GM21786 (cell line): ENCODE measurements at regions not wholly inside any gene's neighbourhood (a gene's known extent, or its start where the extent isn't known, plus 50 kb on each side); places are given as distances from the start of the nearest gene placed in this dataset.
"Not testable (repeated sequence)": the region's sequence is repeated elsewhere in the genome, so short reads cannot be mapped to it uniquely, and the experiment has no call there.

Experiments used
- ATAC-seq: cut with Tn5 transposase; IDR thresholded peaks from one replicate; pipeline ENCODE4 v1.9.1; 2021; ENCODE audit not compliant: unreplicated experiment

DNA sequence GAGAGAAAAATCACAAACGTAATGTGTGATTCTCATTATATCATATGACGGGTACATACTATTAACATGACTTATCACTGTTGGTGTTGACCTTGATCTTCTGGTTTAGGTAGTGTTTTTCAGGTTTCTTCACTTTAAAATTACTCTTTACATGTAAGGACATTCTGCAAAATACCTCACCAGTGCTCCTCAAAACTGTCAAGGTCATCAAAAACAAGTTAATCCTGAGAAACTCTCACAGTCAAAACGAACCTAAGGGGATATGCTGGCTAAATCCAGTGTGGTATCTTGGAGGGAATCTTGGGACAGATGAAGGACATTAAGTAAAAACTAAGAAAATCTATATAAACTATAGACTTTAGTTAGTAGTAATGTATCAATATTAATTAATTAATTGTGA is 499.8 kb downstream of the IRS1 start:
- ATAC-seq, result no peak

- no peak for ATAC-seq
Measured at GRCh38 chr2:226295681-226296080, 503.9 kb downstream of the IRS1 start.

GRCh38 chr2:226295123-226295522 is 504.5 kb downstream of the IRS1 start:
- ATAC-seq, result no peak

DNA sequence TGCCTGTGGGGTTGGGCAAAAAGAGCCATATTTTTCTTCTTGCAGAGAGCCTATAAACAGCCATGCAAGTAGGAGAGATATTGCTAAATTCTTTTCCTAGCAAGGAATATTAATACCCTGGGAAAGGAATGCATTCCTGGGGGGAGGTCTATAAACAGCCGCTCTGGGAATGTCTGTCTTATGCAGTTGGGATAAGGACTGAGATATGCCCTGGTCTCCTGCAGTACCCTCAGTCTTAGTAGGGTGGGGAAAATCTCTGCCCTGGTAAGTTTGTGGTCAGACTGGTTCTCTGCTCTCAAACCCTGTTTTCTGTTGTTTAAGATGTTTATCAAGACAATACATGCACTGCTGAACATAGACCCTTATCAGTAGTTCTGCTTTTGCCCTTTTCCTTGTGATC is 508.3 kb downstream of the IRS1 start:
- ATAC-seq, result not testable (repeated sequence)

- ATAC-seq, result no peak
Measured at GRCh38 chr2:226286916-226287315, 512.7 kb downstream of the IRS1 start.

- no peak for ATAC-seq
Measured at GRCh38 chr2:226283796-226284195, 515.8 kb downstream of the IRS1 start.

DNA sequence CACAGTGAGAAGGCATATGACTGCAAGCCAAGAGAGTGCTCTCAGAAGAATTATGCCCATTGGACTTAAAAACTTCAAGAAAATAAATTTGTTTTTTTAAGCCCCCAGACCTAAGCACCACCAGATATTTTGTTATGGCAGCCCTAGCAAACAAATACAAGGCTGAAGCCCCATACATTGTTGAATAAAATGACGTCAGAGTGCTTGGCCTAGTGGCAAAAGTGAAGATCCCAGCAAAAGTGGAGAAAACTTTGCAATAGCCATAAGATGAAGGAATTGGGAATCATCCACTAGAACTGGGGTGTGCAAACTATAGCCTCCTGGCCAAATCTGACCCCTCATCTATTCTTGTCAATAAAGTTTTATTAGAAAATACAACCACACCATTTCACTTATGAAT is 517.5 kb downstream of the IRS1 start:
- ATAC-seq, result no peak

GRCh38 chr2:226280136-226280535 is 519.5 kb downstream of the IRS1 start:
- not testable (repeated sequence) for ATAC-seq

- no peak for ATAC-seq
Measured at GRCh38 chr2:226275215-226275614, 524.4 kb downstream of the IRS1 start.

DNA sequence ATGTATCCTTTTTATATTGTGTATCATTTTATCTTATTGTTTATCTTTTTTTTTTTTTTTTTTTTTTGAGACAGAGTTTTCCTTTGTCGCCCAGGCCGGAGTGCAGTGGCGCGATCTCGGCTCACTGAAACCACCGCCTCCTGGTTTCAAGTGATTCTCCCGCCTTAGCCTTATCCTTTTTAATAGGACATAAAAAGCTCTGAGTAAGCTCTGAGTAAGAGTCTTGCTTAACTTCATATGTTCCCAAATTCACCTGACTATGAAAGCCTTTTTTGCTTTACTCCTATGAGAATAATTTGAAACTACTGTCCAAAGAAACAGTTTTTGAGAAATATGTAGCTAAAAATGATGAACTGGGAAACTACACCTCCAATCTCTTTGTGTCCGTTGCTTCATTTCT is 525.5 kb downstream of the IRS1 start:
- ATAC-seq, result no peak

- no peak for ATAC-seq
Measured at GRCh38 chr2:226273440-226273839, 526.2 kb downstream of the IRS1 start.

DNA sequence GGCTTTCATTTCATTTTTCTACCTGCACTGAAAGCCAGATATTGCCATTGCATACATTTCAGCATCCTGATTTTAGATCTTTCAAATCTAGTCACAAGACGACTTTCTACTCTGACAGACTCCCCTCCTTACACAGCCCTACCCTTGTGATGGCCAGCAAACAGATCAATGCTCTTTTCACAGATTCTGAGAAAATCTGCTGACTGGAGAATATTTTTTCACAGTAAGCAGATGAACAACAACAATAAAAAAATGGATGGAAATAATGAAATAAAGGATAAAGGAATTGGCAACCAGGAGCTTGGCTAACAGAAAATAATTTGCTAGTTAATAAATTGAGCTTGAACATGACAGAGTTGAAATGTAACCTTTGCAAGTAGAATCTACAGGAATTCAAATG is 527.2 kb downstream of the IRS1 start:
- no peak for ATAC-seq

- ATAC-seq, result no peak
Measured at GRCh38 chr2:226270285-226271058, 529.1 kb downstream of the IRS1 start.

GRCh38 chr2:226267516-226268289 is 531.9 kb downstream of the IRS1 start:
- ATAC-seq, result no peak

DNA sequence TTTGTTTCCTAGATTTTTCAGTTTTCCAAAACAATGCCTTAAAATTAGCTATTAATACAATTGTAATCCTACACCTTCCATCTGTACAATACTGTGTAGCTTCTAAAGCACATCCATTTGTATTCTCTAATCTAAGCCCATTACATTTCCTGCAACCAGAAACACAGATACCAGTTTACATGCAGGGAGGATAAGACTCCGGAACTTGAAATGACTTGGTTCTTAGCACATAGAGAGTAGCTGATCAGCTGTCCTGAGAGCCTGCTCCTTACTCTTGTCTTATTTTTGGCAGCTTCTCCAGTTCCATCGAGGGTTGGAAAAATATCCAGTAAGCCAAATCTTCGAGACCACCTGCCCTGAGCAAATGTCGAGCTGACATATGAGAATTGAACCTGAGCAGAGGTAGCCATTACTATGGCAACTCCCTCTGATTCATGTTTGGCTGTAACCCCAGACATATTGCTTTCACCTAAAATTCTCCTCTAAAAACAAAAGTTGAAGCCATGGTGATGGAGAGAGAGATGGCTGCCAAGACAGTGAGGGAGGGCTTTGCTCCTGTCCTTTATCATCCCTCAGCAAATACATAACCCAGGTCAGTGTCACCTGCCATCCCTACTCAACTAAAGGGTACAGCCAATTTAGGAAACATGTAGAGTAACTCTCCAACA is 542.8 kb downstream of the IRS1 start:
- no peak for ATAC-seq

DNA sequence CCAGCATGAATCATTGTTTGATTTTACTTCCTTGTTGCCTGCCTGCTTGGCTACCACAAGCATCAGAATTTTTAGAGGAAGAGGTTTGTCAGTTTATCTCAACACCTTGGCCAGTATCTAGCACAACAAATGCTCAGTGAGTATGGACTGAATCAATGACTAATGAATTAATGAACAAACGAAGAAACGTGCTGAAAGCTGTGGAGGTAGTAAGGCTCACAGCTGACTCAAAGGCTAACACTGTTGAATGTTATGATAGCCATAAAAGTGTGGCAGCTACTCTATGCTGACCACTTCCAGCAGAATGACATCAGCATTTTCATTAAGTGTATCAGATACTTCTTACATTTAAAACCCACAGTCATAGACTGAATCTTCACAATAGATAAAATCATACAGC is 543.4 kb downstream of the IRS1 start:
- no peak for ATAC-seq

DNA sequence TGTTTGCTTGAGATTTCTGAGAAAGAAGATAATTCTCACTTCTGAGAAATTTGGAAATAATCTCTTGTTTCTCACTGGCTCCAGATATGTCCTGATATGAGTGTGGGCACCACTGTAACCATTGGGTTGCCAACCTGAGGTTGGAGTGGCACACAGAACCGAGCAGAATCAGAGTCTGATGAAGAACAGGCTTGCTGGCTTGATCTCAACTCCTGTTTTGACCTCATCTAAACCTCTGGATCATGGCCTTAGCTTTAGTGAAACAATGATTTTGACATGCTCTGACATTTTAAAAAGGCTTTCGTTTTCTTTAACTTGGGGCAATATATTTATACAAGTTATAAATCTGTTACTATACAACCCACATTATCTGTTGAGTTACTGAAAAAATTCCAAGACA is 548.0 kb downstream of the IRS1 start:
- ATAC-seq, result no peak

DNA sequence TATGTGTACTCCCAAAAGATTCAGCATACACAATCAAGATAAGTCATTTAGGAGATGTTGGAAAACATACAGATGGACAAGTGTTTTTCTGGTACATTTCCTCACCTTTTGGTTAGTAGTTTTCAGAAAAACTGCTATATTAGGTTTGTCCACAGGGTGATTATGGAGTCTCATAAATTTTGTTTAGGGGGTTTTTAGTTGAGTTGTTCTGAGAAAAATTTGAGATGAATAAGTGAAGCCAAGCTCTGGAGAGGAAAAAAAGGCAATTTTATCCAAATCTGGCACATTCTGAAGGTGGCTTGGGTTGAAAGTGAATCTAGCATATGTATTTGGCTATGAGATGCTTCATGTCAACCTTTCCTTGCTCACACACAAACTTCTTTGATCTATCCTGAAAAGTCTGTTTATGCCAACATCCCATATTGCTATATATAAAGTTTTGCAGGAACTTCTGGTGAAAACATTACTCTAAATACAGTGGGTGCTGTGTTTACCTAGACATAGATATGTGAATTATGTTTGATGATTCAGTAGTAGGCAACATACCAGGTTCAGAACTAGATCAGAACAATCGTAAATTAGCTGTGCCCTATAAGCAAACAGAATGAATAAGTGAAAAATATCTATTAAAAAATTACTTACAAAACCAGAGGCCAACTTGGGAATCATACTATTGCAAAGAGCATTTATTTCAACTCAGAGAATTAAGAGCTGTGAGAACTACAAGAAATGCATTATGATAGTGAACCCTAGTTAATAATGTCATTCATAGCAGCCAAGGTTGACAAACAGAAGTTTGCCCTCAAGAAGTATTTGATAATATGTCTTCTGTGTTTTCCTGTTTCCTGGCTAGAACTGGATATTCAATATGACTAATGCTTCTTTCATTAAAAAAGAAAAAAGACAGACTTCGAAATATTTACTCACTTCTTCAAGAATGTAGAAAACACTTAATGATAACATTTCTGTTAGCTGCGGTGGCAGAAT is 552.0 kb downstream of the IRS1 start:
- ATAC-seq, result no peak

- ATAC-seq, result no peak
Measured at GRCh38 chr2:226234187-226234586, 565.4 kb downstream of the IRS1 start.

DNA sequence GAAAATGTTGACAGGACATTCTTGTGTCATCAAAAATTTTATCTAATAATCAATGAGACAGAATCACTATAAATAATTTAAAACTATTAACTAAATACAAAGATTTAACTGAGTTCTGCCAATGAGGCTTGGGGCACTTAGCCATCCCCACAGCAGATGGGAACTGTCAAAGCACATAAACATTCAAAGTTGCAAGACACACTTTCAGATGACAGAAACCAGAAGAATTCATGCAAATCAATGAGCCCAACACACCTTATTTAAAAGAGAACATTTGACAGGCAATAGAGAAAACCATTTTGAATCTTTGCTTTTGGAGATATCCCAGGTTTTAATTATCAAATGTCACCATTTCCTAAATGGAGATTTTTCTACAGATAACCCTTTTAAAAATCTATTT is 566.2 kb downstream of the IRS1 start:
- ATAC-seq, result no peak

DNA sequence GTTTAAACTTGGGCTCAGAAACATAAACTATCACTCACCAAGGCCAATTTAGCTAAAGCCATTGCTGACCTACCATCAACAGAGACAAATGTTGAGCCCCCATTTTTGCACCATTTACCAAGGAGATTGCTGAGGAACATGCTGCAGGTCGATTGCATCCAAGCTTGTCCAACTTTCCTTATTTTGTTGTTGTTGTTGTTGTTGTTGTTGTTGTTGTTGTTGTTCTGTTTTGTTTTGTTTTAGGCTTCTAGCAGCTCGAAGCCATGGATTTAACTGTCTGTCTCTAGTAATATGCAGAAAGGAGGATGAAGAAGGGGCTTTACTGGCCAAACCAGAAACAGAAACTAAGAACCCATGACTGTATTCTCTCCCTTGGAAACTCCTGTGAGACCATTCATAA is 571.5 kb downstream of the IRS1 start:
- no peak for ATAC-seq
